ENCODE measurements at regions not wholly inside any gene's neighbourhood (a gene's known extent, or its start where the extent isn't known, plus 50 kb on each side); places are given as distances from the start of the nearest gene placed in this dataset.
A peak's percentile ranks its signal among the peaks of the same experiment; 100 is the strongest.

- no peak for DNase-seq
Measured at GRCh38 chr1:11373895-11374747, 101.1 kb downstream of the UBIAD1 start.

DNA sequence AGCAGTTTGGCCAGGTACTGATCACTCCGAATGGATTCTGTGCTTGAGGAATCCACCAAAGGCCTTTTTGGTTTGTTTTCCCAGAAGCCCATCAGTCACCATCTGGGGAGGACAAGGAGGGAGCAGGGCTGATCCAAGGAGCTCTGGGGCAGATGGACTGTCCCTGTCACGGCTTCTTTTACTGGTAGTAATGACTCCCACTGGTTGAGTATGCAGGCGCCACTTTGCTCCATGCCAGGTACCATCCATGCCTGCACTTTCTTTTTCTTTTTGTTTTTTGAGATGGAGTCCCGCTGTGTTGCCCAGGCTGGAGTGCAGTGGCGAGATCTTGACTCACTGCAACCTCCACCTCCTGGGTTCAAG, 101.7 kb downstream of the UBIAD1 start:
- DNase-seq, result no peak

GRCh38 chr1:11377001-11377583, 101.9 kb upstream of the DISP3 start:
- peak; percentile 87 for DNase-seq

DNA sequence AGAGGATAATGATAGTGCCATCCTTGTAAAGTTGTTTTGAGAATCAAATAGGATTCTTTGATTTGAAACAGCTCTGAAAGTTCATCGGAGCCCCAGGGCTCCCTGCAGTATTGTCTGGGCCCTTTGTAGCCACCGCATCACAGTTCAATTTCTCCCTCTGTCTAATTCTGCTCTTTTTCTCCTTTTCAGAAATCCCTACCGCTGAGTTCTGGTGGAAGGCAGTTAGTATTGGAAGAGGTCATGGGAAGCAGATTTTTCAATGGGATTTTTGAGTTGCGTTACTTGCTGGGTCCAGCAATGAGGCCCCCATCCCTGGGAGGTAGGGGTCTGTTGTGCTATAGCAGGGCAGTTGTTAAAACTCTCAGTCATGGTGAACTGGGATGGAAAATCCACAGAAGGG, 101.0 kb upstream of the DISP3 start:
- DNase-seq, result no peak

- peak; percentile 40 for DNase-seq
Measured at GRCh38 chr1:11379851-11380250, 99.1 kb upstream of the DISP3 start.

GRCh38 chr1:11380500-11380899, 98.5 kb upstream of the DISP3 start:
- no peak for DNase-seq

GRCh38 chr1:11383553-11384169, 95.3 kb upstream of the DISP3 start:
- DNase-seq, result no peak

DNA sequence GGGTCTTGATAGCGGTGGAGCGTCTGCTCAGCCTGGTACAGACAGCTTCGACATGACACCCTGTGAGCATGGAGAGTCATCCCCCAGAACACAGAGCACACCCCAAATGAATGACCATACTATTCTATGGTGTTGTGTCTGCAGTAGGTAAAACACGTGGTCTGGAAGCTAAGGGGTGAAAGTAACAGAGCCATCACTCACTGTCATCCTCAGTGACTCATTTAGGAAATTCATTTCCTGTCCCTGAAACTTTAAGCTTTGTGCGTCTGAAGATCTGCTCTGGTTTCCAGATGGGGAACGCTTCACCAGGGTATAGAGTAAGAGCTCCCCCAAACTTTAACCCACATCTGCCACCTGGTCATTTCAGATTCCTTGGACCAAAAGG, 94.8 kb upstream of the DISP3 start:
- DNase-seq, result no peak

- DNase-seq, result no peak
Measured at GRCh38 chr1:11387829-11388228, 91.1 kb upstream of the DISP3 start.

DNA sequence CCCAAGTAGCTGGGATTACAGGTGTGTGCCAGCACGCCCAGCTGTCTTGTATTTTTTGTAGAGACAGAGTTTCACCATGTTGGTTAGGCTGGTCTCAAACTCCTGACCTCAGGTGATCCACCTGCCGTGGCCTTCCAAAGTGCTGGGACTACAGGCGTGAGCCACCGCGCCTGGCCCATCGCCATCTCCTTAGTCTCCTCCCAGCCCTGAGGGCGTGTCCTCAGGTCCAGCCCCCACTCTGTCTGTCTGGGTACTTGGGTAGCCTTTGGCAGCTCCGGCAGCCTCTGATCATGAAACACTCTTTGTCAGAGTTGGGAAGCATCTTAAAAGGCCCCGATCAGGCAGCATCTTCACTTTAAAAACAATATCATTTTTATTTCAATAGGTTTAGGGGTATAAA, 90.3 kb upstream of the DISP3 start:
- no peak for DNase-seq

- DNase-seq, result no peak
Measured at GRCh38 chr1:11391327-11391726, 87.6 kb upstream of the DISP3 start.

DNA sequence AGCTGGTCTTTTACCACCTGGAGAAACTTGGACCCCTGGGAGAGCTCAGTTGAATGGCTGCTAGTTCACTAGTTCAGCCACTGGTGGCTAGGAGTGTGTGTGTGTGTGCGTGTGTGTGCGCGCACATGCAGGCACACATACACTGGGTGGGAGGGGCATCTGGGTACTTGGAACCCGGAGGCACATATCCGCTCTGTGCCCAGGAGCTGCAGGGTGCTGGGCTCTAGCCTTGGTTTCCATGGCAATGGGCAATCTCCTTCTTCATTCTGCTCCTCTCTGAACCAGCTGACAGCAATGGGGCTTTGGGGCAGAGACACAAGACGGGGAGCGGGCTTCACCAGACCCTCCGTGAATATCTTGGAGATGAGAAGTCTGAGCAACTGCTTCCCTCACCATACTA, 87.1 kb upstream of the DISP3 start:
- DNase-seq, result no peak

- DNase-seq, result no peak
Measured at GRCh38 chr1:11394592-11395245, 84.2 kb upstream of the DISP3 start.

GRCh38 chr1:11395616-11396015, 83.3 kb upstream of the DISP3 start:
- no peak for DNase-seq

GRCh38 chr1:11397151-11397901, 81.6 kb upstream of the DISP3 start:
- no peak for DNase-seq

DNA sequence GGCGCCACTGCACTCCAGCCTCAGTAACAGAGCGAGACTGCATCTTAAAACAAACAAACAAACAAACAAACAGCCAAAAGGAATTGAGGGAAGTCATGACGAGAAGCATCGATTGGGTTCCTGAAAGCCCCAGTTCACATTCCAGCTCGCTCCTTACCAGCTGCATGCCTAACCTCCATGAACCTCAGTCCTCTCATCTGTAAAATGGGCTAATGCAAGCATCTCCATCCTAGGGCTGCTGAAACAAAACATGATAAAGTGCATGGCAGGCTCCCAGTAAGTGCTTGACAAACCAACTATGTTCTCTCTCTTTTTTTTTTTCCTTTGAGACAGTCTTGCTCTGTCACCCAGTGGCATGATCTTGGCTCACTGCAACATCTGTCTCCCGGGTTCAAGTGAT, 79.7 kb upstream of the DISP3 start:
- no peak for DNase-seq

DNA sequence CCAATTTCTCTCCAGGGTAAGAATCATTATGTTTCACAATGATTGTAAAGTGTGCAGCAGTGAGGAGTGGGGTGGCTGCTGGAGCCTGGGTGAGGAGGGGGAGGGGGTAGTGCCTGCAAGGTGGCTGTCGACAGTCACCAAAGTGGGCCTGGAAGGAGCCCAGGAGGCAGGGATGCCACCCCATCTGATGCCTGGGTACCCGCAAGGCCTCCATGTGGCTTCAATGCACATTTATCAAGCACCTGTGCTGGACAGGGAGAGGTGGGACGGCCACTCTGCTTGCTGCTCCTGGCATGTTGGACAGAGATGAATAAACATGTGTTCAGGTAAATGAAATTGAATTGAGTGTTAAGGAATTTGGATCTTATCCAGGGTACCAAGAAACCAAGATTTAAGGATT, 78.8 kb upstream of the DISP3 start:
- DNase-seq, result no peak

DNA sequence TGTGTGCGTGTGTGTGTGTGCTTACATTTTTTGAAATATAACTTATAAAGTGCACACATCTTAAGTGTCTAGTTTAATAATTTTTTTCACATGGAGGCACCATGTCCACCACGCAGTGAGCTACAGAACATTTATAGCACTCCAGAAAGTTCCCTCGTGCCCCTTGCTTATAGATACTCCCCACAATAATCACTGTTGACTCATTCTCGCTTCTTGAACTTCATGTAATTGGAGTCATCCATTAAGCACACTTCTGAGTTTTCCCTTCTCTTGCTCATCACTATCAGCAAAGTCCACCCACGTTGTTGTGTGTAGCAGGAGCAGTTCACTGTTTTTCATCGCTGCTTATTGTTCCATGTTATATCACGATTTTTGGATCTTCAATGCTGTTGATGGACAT, 78.4 kb upstream of the DISP3 start:
- no peak for DNase-seq

GRCh38 chr1:11406845-11407244, 72.1 kb upstream of the DISP3 start:
- no peak for DNase-seq

DNA sequence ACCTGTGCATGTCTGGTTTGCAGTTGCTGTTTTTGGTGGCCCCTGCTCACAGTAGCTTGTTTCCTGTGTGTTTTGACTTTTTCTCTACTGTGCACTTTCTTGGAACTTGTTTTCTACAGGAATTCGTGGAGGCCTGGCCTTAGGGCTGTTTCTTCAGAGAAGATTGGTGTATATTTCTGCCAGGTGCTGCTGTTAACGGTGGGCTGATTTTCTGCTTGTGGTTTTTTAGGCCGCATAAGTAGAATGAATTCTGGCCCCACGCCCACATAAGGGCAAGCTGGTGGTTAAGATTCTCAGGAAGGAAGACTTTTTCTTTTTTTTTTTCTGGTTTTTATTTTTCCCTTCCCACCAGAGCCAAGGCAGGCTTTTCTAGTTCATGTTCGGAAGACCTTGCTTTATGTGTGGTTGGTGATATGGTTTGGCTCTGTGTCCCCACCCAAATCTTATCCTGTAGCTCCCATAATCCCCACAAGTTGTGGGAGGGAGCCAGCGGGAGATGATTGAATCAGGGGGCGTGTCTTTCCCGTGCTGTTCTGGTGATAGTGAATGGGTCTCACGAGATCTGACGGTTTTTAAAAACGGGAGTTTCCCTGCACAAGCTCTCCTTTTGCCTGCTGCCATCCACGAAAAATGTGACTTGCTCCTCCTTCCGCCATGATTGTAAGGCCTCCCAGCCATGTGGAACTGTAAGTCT, 71.5 kb upstream of the DISP3 start:
- no peak for DNase-seq

GRCh38 chr1:11412141-11412540, 66.8 kb upstream of the DISP3 start:
- DNase-seq, result peak; percentile 87

GRCh38 chr1:11413986-11414391, 65.0 kb upstream of the DISP3 start:
- no peak for DNase-seq
